ENCODE measurements at regions not wholly inside any gene's neighbourhood (a gene's known extent, or its start where the extent isn't known, plus 50 kb on each side); places are given as distances from the start of the nearest gene placed in this dataset.

GRCh38 chr9:90165281-90165680, 477.3 kb downstream of the DIRAS2 start:
- Histone ChIP-seq H3K79me2 (ENCODE audit: control insufficient read depth, insufficient read depth, low read length) (no peaks in the 10 kb centered on the region), H2AFZ (ENCODE audit: control insufficient read depth, low read depth, low read length) (no peak overlapping the region), H3K4me2 (ENCODE audit: control insufficient read depth, insufficient read depth) (no peak overlapping the region), H3K36me3 (ENCODE audit: control insufficient read depth in 2 of 2, insufficient read depth in 2 of 2, low read length in 1 of 2) (no peaks in the 10 kb centered on the region), H3K4me3 (no peak overlapping the region), H3K4me1 (ENCODE audit: control insufficient read depth, insufficient read depth, low read length) (no peaks in the 10 kb centered on the region), H3K27me3 (replicated peaks in 1 of 2; ENCODE audit: control insufficient read depth in 2 of 2, insufficient read depth in 2 of 2, low read length in 1 of 2) (no peaks in the 10 kb centered on the region), H3K9ac (ENCODE audit: control insufficient read depth, insufficient read depth, low read length) (no peak overlapping the region), H3K9me3 (replicated peaks; ENCODE audit: control insufficient read depth, insufficient read depth, low read length) (no peaks in the 10 kb centered on the region), H3K27ac (ENCODE audit: control insufficient read depth, insufficient read depth) (no peak overlapping the region), H4K20me1 (ENCODE audit: control insufficient read depth, insufficient read depth) (no peaks in the 10 kb centered on the region)
- SMC1A ChIA-PET (ENCODE audit: uncharacterized antibody, unreplicated experiment): no interaction called here
- TF ChIP-seq IKZF2 (IDR thresholded peaks at IDR 0.05): no peak
- no peak for TF ChIP-seq PRDM15 (CRISPR knock-in tag; IDR thresholded peaks at IDR 0.05)
- TF ChIP-seq SP1 (IDR thresholded peaks at IDR 0.05; ENCODE audit: low read depth, low read length): no peak
- TF ChIP-seq WRNIP1 (IDR thresholded peaks at IDR 0.05; ENCODE audit: borderline replicate concordance, low read depth, low read length): no peak
- no peak for TF ChIP-seq SRF (IDR thresholded peaks at IDR 0.05; ENCODE audit: low read depth in 2 of 2, low read length in 2 of 2)
- no peak for TF ChIP-seq EP300 (IDR thresholded peaks at IDR 0.05; ENCODE audit: borderline replicate concordance in 1 of 2, control insufficient read depth in 1 of 2, low read depth in 2 of 2, low read length in 2 of 2)
- TF ChIP-seq TBL1XR1 (IDR thresholded peaks at IDR 0.05; ENCODE audit: low read depth, low read length): no peak
- no peak for TF ChIP-seq RAD21 (IDR thresholded peaks at IDR 0.05; ENCODE audit: insufficient read depth, low read depth, low read length)
- TF ChIP-seq ELK1 (IDR thresholded peaks at IDR 0.05; ENCODE audit: low read depth, low read length): no peak
- no peak for TF ChIP-seq SUZ12 (IDR thresholded peaks at IDR 0.05; ENCODE audit: unreplicated experiment)
- TF ChIP-seq FOXM1 (IDR thresholded peaks at IDR 0.05; ENCODE audit: low read depth, low read length): no peak
- no peak for TF ChIP-seq USF2 (IDR thresholded peaks at IDR 0.05; ENCODE audit: borderline replicate concordance, low read depth, low read length)
- no peak for TF ChIP-seq BHLHE40 (IDR thresholded peaks at IDR 0.05; ENCODE audit: borderline replicate concordance in 1 of 2, low read depth in 2 of 2, low read length in 1 of 2)
- TF ChIP-seq CEBPB (IDR thresholded peaks at IDR 0.05; ENCODE audit: borderline replicate concordance in 1 of 2, low read depth in 2 of 2, low read length in 2 of 2): no peak
- ATAC-seq: no peak
- in situ Hi-C loops (cut with MboI) (no loop called here), intact Hi-C loops (cut with micrococcal nuclease; ENCODE audit: unreplicated experiment) (no loop called here)
- BruUV-seq (replicated peaks): no TSS peak
- WGBS (ENCODE audit: insufficient coverage, insufficient replicate concordance, low lambda C conversion rate, missing lambda C conversion rate): 26% methylated on average over 6 of the region's 6 CpGs
- no peak for FAIRE-seq
- POLR2A ChIA-PET: no interaction called here
- CTCF ChIA-PET: no interaction called here
- RAD21 ChIA-PET (ENCODE audit: unreplicated experiment): no interaction called here
- DNase-seq (ENCODE audit: low read depth, low spot score): no peak
